K562 (cell line): ENCODE measurements at regions not wholly inside any gene's neighbourhood (a gene's known extent, or its start where the extent isn't known, plus 50 kb on each side); places are given as distances from the start of the nearest gene placed in this dataset.

Source experiments
- ATAC-seq: fragments of 200-7000 bp; cut with Tn5 transposase; 3 replicates; pipeline ENCODE4 v1.9.1; 2020; ENCODE audit warnings: moderate library complexity
- BruUV-seq: library from RNA; stranded (reverse); fragments of 400-500 nt; replicated peaks from 2 replicates; lab custom pipeline; 2021; lab: Mats Ljungman, UMichigan
- CTCF ChIA-PET: fragments of 300-600 bp; formaldehyde crosslinking; extraction: SDS; loops from one replicate; lab custom pipeline; 2021; ENCODE audit warnings: low intra/inter-chr PET ratio; lab: Yijun Ruan, JAX
- POLR2A ChIA-PET: fragments of 300-600, 350-650 bp; sonication (Branson Sonifier 250); formaldehyde crosslinking; extraction: SDS; loops from one replicate; lab custom pipeline; 2021; ENCODE audit warnings: antibody characterized with exemption, inconsistent platforms; lab: Yijun Ruan, JAX
- DNase-seq, 4 experiments: peaks; one replicate each; pipeline versions ENCODE4 v3.0.0 to v3.0.0-alpha.2; 2011 to 2018; ENCODE audit warnings: low spot score in 3 of 4, mixed read lengths in 3 of 4; ENCODE audit errors: extremely low read depth in 1 of 4
- FAIRE-seq: peaks from 2 replicates; lab custom pipeline; 2011; peaks lifted over from hg19 to GRCh38; lab: Jason Lieb, UNC
- H2AFZ ChIP-seq: 2 replicates; pipeline ENCODE4 v1.6.0; 2011; ENCODE audit warnings: low read depth, low read length, control low read depth, inconsistent platforms
- H3K27ac ChIP-seq: fragments of 200-600 bp; 3 replicates; pipeline ENCODE4 v1.8.0; 2011; ENCODE audit warnings: low read depth, mild to moderate bottlenecking, control low read depth, inconsistent platforms, low read length, moderate library complexity, mixed read lengths; ENCODE audit errors: extremely low read depth
- H3K27me3 ChIP-seq, 2 experiments: fragments of 300-600 bp in 1 of 2; 2 replicates in 1 of 2; 3 replicates in 1 of 2; pipeline versions ENCODE4 v1.6.0 to v1.8.0; 2011; ENCODE audit warnings: inconsistent platforms in 2 of 2, low read length in 2 of 2, mild to moderate bottlenecking in 1 of 2, mixed read lengths in 1 of 2, moderate library complexity in 1 of 2; ENCODE audit not compliant: control insufficient read depth in 2 of 2, insufficient read depth in 2 of 2
- H3K36me3 ChIP-seq: fragments of 300-600 bp; 3 replicates; pipeline ENCODE4 v1.8.0; 2011; ENCODE audit warnings: mild to moderate bottlenecking, low read length, inconsistent platforms; ENCODE audit not compliant: control insufficient read depth, insufficient read depth
- H3K4me1 ChIP-seq, 2 experiments: fragments of 200-600 bp in 1 of 2; replicated peaks in 1 of 2; 2 replicates in 1 of 2; 3 replicates in 1 of 2; pipeline versions ENCODE4 v1.5.1 to v1.8.0; 2011; ENCODE audit warnings: inconsistent platforms in 2 of 2, low read length in 2 of 2, mild to moderate bottlenecking in 1 of 2, mixed read lengths in 1 of 2, moderate library complexity in 1 of 2; ENCODE audit not compliant: control insufficient read depth in 2 of 2, insufficient read depth in 2 of 2
- H3K4me2 ChIP-seq: 2 replicates; pipeline ENCODE4 v1.6.1; 2011; ENCODE audit warnings: low read length, control low read depth, inconsistent platforms, mixed read lengths; ENCODE audit not compliant: insufficient read depth
- H3K4me3 ChIP-seq: fragments of 200-600 bp; sonication (generic), shearing (Covaris generic); 2 replicates; pipeline ENCODE4 v1.5.1; 2016; ENCODE audit warnings: control low read depth, inconsistent platforms
- H3K79me2 ChIP-seq: fragments of 200-600 bp; 3 replicates; pipeline ENCODE4 v1.8.0; 2011; ENCODE audit warnings: low read length, inconsistent platforms; ENCODE audit not compliant: control insufficient read depth, insufficient read depth
- H3K9ac ChIP-seq, 2 experiments: 2 replicates each; pipeline versions ENCODE4 v1.6.0 to v1.6.1; 2011; ENCODE audit warnings: low read depth in 2 of 2, low read length in 2 of 2, control low read depth in 1 of 2, inconsistent platforms in 1 of 2, mild to moderate bottlenecking in 1 of 2, mixed read lengths in 1 of 2; ENCODE audit not compliant: insufficient read depth in 1 of 2
- H3K9me1 ChIP-seq: one replicate; pipeline ENCODE4 v1.6.0; 2011; ENCODE audit warnings: inconsistent platforms, mild to moderate bottlenecking, low read length, moderate library complexity; ENCODE audit not compliant: control insufficient read depth, insufficient read depth
- H3K9me3 ChIP-seq: replicated peaks from 2 replicates; pipeline ENCODE4 v1.5.1; 2011; ENCODE audit warnings: low read depth, low read length, inconsistent platforms; ENCODE audit not compliant: control insufficient read depth, insufficient read depth
- H4K20me1 ChIP-seq: replicated peaks from 2 replicates; pipeline ENCODE4 v1.6.1; 2011; ENCODE audit warnings: low read length, inconsistent platforms, mixed read lengths; ENCODE audit not compliant: control insufficient read depth, insufficient read depth
- CCAR2 ChIP-seq: fragments of 200-400 bp; formaldehyde crosslinking; IDR thresholded peaks from 2 replicates; pipeline ENCODE4 v1.6.1; 2017; ENCODE audit warnings: mild to moderate bottlenecking, low read depth, low read length
- CEBPG ChIP-seq, 3 experiments: fragments of 200-800 bp in 1 of 3; sonication (Bioruptor generic) in 1 of 3; sonication (generic) in 1 of 3; formaldehyde crosslinking in 1 of 3; IDR thresholded peaks in 2 of 3; conservative IDR thresholded peaks in 1 of 3; 2 replicates each; pipeline versions ENCODE4 v1.6.1 to v1.8.0; 2016 to 2022; ENCODE audit warnings: missing compliant biosample characterization in 2 of 3, missing genetic modification characterization in 2 of 3, mild to moderate bottlenecking in 1 of 3, missing genetic modification reagents in 1 of 3
- JUND ChIP-seq, 2 experiments: IDR thresholded peaks; 2 replicates in 1 of 2; 3 replicates in 1 of 2; pipeline ENCODE4 v1.6.1; 2011; ENCODE audit warnings: borderline replicate concordance in 2 of 2, low read depth in 2 of 2, low read length in 2 of 2, improper control_type of control experiment in 1 of 2, missing biosample characterization in 1 of 2, missing genetic modification characterization in 1 of 2, missing genetic modification reagents in 1 of 2
- NFYB ChIP-seq: IDR thresholded peaks from 2 replicates; pipeline ENCODE4 v1.6.1; 2011; ENCODE audit warnings: mild to moderate bottlenecking, moderate library complexity; ENCODE audit not compliant: insufficient read length; ENCODE audit errors: extremely low read depth
- PPARD ChIP-seq: fragments of 250-450 bp; sonication (Bioruptor Pico); IDR thresholded peaks from 2 replicates; pipeline ENCODE4 v1.8.0; 2022; ENCODE audit warnings: inconsistent platforms, mild to moderate bottlenecking, moderate library complexity
- SP2 ChIP-seq: IDR thresholded peaks from 2 replicates; pipeline ENCODE4 v1.6.1; 2011; ENCODE audit warnings: mild to moderate bottlenecking, low read depth, low read length, moderate library complexity; ENCODE audit not compliant: poor library complexity, severe bottlenecking; ENCODE audit errors: extremely low read depth
- ZNF165 ChIP-seq: fragments of 250-450 bp; sonication (Bioruptor Pico); IDR thresholded peaks from 2 replicates; pipeline ENCODE4 v1.4.0; 2020; ENCODE audit warnings: borderline replicate concordance
- ZNF253 ChIP-seq: fragments of 250-450 bp; sonication (Bioruptor Pico); conservative IDR thresholded peaks from 2 replicates; pipeline ENCODE4 v1.6.1; 2021; ENCODE audit warnings: mild to moderate bottlenecking
- ZNF431 ChIP-seq: sonication (generic); formaldehyde crosslinking; IDR thresholded peaks from 2 replicates; pipeline ENCODE4 v1.8.0; 2022; ENCODE audit warnings: mild to moderate bottlenecking, missing genetic modification reagents
- WGBS: fragments of 100-300 bp; shearing (Covaris generic); methylation state at CpG from one replicate; pipeline ENCODE4 v1.1.6; 2016; ENCODE audit warnings: low coverage, mixed read lengths; ENCODE audit not compliant: insufficient coverage; ENCODE audit errors: missing lambda C conversion rate; 5-methylcytosine and 5-hydroxymethylcytosine counted together
- in situ Hi-C: fragments of 300-500 bp; cut with MboI; formaldehyde crosslinking; loops from 4 replicates; pipeline ENCODE4 v1.15.0; 2018; ENCODE audit warnings: inconsistent platforms, mixed read lengths
- intact Hi-C: fragments of 100-400 bp; cut with micrococcal nuclease; formaldehyde crosslinking; loops from 2 replicates; pipeline ENCODE4 v1.14.2; 2022
- TF ChIP-seq, protein P1 (sequence below): fragments of 250-450 bp; sonication (Bioruptor Pico); IDR thresholded peaks from 2 replicates; pipeline ENCODE4 v1.9.0; 2021; ENCODE audit warnings: mild to moderate bottlenecking
- TF ChIP-seq, protein P2 (sequence below), 2 experiments: IDR thresholded peaks in 1 of 2; conservative IDR thresholded peaks in 1 of 2; 2 replicates each; pipeline ENCODE4 v1.6.1; 2016; ENCODE audit warnings: low read depth in 2 of 2, mild to moderate bottlenecking in 1 of 2, missing compliant biosample characterization in 1 of 2, missing genetic modification characterization in 1 of 2, moderate library complexity in 1 of 2
- TF ChIP-seq, protein P3 (sequence below): sonication (generic); formaldehyde crosslinking; IDR thresholded peaks from 2 replicates; pipeline ENCODE4 v1.8.0; 2023; ENCODE audit warnings: mild to moderate bottlenecking, missing genetic modification reagents

- in situ Hi-C loops (no loop called here), intact Hi-C loops (no loop called here)
- H3K9me3 ChIP-seq, result no peaks in the 10 kb centered on the region
- no peaks in the 10 kb centered on the region for H3K79me2 ChIP-seq
- ATAC-seq, result no peak
- no peak overlapping the region for H3K4me2 ChIP-seq
- no peaks in the 10 kb centered on the region for H4K20me1 ChIP-seq
- H3K9me1 ChIP-seq, result no peaks in the 10 kb centered on the region
- BruUV-seq, result no TSS peak
- 5% methylated on average over 6 of the region's 6 CpGs for WGBS
- ChIA-PET CTCF (no interaction called here), POLR2A (interaction anchor here (0.7 to 2.2 kb wide), 4 partner anchors 10 to 497 kb away, joined by 3 to 9 read pairs (median 4); no protein-coding TSS in a partner anchor)
- no peak for DNase-seq
- no peak overlapping the region for H3K27ac ChIP-seq
- no peak overlapping the region for H3K4me3 ChIP-seq
- peaks cover 0 to 4% of the 10 kb centered on the region in 2 experiments; a peak in 1 of 5 replicates for H3K4me1 ChIP-seq
- no peak overlapping the region for H2AFZ ChIP-seq
- FAIRE-seq, result no peak
- no peaks in the 10 kb centered on the region for H3K36me3 ChIP-seq
- peaks cover 2 to 14% of the 10 kb centered on the region in 2 experiments; a peak in 3 of 5 replicates for H3K27me3 ChIP-seq
- H3K9ac ChIP-seq, result no peak overlapping the region
- TF ChIP-seq ZNF165 (CRISPR knock-in tag) (no peak), ZNF431 (CRISPR knock-in tag) (no peak), SP2 (no peak), NFYB (no peak), JUND (IDR thresholded peaks at IDR 0.05; ENCODE audit: borderline replicate concordance, low read depth, low read length) (no peak), JUND (tag; IDR thresholded peaks at IDR 0.05; ENCODE audit: borderline replicate concordance, low read depth, low read length) (no peak), CEBPG (CRISPR knock-in tag; IDR thresholded peaks at IDR 0.05) (no peak), CEBPG (tag; conservative IDR thresholded peaks at IDR 0.05 in 1 of 2, IDR thresholded peaks at IDR 0.05 in 1 of 2) (0 out of 4 replicates have a peak, but pooled peaks have one; percentile 29 to 32), PPARD (no peak), ZNF253 (no peak), CCAR2 (no peak)
- TF ChIP-seq, protein P1, sequence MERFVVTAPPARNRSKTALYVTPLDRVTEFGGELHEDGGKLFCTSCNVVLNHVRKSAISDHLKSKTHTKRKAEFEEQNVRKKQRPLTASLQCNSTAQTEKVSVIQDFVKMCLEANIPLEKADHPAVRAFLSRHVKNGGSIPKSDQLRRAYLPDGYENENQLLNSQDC (CRISPR knock-in tag), result no peak
- TF ChIP-seq, protein P2, sequence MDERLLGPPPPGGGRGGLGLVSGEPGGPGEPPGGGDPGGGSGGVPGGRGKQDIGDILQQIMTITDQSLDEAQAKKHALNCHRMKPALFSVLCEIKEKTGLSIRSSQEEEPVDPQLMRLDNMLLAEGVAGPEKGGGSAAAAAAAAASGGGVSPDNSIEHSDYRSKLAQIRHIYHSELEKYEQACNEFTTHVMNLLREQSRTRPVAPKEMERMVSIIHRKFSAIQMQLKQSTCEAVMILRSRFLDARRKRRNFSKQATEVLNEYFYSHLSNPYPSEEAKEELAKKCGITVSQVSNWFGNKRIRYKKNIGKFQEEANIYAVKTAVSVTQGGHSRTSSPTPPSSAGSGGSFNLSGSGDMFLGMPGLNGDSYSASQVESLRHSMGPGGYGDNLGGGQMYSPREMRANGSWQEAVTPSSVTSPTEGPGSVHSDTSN (CRISPR knock-in tag; IDR thresholded peaks at IDR 0.05; ENCODE audit: low read depth), result no peak
- TF ChIP-seq, protein P2 (tag; conservative IDR thresholded peaks at IDR 0.05; ENCODE audit: low read depth), result no peak
- TF ChIP-seq, protein P3, sequence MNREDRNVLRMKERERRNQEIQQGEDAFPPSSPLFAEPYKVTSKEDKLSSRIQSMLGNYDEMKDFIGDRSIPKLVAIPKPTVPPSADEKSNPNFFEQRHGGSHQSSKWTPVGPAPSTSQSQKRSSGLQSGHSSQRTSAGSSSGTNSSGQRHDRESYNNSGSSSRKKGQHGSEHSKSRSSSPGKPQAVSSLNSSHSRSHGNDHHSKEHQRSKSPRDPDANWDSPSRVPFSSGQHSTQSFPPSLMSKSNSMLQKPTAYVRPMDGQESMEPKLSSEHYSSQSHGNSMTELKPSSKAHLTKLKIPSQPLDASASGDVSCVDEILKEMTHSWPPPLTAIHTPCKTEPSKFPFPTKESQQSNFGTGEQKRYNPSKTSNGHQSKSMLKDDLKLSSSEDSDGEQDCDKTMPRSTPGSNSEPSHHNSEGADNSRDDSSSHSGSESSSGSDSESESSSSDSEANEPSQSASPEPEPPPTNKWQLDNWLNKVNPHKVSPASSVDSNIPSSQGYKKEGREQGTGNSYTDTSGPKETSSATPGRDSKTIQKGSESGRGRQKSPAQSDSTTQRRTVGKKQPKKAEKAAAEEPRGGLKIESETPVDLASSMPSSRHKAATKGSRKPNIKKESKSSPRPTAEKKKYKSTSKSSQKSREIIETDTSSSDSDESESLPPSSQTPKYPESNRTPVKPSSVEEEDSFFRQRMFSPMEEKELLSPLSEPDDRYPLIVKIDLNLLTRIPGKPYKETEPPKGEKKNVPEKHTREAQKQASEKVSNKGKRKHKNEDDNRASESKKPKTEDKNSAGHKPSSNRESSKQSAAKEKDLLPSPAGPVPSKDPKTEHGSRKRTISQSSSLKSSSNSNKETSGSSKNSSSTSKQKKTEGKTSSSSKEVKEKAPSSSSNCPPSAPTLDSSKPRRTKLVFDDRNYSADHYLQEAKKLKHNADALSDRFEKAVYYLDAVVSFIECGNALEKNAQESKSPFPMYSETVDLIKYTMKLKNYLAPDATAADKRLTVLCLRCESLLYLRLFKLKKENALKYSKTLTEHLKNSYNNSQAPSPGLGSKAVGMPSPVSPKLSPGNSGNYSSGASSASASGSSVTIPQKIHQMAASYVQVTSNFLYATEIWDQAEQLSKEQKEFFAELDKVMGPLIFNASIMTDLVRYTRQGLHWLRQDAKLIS (CRISPR knock-in tag), result no peak
Observed at GRCh38 chr7:135856356-135857144, 107.9 kb upstream of the FAM180A start.
